ENCODE measurements at regions not wholly inside any gene's neighbourhood (a gene's known extent, or its start where the extent isn't known, plus 50 kb on each side); places are given as distances from the start of the nearest gene placed in this dataset.

DNA sequence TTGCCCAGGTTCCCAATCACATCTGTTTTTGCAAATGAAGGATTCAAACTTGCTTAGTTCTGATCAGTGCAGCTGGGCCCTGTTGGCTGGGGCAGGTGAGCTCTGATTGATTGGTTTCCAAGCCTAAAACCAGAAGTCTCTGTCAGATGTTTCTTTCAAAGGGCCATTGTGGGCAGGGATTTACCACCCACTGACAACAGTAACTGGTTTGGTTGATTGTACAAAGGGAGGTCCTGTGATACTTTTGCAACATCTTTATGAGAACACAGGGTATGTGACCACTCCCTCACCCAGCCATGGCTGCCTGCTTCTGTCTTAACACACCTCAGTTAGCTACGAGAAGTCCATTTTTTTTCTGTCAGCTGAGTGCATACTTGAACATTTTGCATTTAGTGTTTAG, 184.1 kb downstream of the FLRT2 start:
- TF ChIP-seq, protein P1, sequence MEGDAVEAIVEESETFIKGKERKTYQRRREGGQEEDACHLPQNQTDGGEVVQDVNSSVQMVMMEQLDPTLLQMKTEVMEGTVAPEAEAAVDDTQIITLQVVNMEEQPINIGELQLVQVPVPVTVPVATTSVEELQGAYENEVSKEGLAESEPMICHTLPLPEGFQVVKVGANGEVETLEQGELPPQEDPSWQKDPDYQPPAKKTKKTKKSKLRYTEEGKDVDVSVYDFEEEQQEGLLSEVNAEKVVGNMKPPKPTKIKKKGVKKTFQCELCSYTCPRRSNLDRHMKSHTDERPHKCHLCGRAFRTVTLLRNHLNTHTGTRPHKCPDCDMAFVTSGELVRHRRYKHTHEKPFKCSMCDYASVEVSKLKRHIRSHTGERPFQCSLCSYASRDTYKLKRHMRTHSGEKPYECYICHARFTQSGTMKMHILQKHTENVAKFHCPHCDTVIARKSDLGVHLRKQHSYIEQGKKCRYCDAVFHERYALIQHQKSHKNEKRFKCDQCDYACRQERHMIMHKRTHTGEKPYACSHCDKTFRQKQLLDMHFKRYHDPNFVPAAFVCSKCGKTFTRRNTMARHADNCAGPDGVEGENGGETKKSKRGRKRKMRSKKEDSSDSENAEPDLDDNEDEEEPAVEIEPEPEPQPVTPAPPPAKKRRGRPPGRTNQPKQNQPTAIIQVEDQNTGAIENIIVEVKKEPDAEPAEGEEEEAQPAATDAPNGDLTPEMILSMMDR (IDR thresholded peaks at IDR 0.05; ENCODE audit: poor library complexity, severe bottlenecking): no peak
- TF ChIP-seq POLR2AphosphoS5 (IDR thresholded peaks at IDR 0.05): no peak
- TF ChIP-seq TAF1 (IDR thresholded peaks at IDR 0.05; ENCODE audit: low read depth): no peak
- no peak for TF ChIP-seq EZH2 (IDR thresholded peaks at IDR 0.05; ENCODE audit: borderline replicate concordance, insufficient read depth, low read length, poor library complexity, severe bottlenecking)
